ENCODE measurements at regions not wholly inside any gene's neighbourhood (a gene's known extent, or its start where the extent isn't known, plus 50 kb on each side); places are given as distances from the start of the nearest gene placed in this dataset.

DNA sequence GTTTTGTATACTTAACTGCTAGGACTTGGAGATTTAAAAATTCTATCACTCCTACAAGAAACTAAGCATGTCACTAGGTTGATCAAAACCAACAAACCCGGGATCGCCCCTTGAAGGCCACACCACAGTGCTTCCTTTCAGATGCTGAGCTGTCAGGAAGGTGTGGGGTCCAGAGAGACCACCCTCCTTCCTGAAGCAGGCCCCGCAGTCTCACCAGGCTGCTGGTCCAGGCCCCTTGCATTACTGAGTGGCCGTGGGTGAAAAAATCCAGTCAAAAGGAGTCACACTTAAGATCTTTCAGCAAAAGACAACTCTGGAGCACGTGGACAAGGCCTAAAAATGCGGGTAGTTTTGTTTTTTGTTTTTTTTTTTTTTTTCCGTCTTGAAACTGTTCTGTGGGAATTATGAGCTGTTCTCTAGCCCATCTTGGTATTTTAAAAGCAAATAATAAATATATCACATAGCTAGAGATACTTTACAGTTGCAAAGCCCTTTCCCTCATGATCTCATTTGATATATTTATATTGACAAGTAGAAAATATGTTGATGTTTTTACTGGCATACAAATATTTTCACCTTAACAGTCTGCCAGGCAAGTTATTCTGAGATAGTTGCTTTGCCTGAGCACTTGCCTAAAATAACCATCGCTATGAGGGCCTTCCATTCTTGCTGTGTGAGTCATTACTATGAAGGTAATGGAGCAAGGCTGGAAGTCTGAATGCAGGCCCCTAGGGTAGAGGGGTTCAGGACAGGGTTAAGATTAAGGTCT, 73.1 kb upstream of the EDEM3 start:
- TF ChIP-seq, protein P1, sequence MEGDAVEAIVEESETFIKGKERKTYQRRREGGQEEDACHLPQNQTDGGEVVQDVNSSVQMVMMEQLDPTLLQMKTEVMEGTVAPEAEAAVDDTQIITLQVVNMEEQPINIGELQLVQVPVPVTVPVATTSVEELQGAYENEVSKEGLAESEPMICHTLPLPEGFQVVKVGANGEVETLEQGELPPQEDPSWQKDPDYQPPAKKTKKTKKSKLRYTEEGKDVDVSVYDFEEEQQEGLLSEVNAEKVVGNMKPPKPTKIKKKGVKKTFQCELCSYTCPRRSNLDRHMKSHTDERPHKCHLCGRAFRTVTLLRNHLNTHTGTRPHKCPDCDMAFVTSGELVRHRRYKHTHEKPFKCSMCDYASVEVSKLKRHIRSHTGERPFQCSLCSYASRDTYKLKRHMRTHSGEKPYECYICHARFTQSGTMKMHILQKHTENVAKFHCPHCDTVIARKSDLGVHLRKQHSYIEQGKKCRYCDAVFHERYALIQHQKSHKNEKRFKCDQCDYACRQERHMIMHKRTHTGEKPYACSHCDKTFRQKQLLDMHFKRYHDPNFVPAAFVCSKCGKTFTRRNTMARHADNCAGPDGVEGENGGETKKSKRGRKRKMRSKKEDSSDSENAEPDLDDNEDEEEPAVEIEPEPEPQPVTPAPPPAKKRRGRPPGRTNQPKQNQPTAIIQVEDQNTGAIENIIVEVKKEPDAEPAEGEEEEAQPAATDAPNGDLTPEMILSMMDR (IDR thresholded peaks at IDR 0.05; ENCODE audit: low read length) = no peak
- TF ChIP-seq EZH2 (IDR thresholded peaks at IDR 0.05; ENCODE audit: borderline replicate concordance, low read length) = no peak

Data from OCI-LY1 (cell line).